ENCODE measurements at regions not wholly inside any gene's neighbourhood (a gene's known extent, or its start where the extent isn't known, plus 50 kb on each side); places are given as distances from the start of the nearest gene placed in this dataset.

GRCh38 chr13:106354961-106355360 is 180.5 kb downstream of the EFNB2 start:
- no peak for TF ChIP-seq POLR2AphosphoS5 (IDR thresholded peaks at IDR 0.05)
- TF ChIP-seq, protein P1, sequence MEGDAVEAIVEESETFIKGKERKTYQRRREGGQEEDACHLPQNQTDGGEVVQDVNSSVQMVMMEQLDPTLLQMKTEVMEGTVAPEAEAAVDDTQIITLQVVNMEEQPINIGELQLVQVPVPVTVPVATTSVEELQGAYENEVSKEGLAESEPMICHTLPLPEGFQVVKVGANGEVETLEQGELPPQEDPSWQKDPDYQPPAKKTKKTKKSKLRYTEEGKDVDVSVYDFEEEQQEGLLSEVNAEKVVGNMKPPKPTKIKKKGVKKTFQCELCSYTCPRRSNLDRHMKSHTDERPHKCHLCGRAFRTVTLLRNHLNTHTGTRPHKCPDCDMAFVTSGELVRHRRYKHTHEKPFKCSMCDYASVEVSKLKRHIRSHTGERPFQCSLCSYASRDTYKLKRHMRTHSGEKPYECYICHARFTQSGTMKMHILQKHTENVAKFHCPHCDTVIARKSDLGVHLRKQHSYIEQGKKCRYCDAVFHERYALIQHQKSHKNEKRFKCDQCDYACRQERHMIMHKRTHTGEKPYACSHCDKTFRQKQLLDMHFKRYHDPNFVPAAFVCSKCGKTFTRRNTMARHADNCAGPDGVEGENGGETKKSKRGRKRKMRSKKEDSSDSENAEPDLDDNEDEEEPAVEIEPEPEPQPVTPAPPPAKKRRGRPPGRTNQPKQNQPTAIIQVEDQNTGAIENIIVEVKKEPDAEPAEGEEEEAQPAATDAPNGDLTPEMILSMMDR (IDR thresholded peaks at IDR 0.05): no peak
